ENCODE measurements at regions not wholly inside any gene's neighbourhood (a gene's known extent, or its start where the extent isn't known, plus 50 kb on each side); places are given as distances from the start of the nearest gene placed in this dataset.
A peak's percentile ranks its signal among the peaks of the same experiment; 100 is the strongest.
"Not testable (repeated sequence)": the region's sequence is repeated elsewhere in the genome, so short reads cannot be mapped to it uniquely, and the experiment has no call there.

DNA sequence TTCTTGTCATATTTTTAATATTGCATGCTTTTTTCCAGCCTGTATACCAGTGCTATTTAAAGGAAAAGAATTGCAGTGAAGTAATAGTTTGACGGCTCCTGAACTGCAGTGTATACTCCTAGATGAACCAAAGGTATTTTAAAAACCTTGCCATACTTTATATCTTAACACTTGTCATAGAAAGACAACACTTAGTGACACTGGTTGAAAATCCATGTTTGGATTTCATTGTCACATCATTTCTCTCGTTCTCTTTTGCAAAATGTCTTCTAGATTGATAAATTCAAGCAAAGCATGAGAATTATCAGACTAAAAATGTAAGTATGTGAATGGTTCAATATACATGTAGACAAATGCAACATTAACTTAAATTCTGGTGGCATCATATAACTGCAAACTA lies 1293.9 kb downstream of the PCDH9 start:
- Histone ChIP-seq H3K9me3 (no peaks in the 10 kb centered on the region), H3K36me3 (ENCODE audit: low read depth) (no peaks in the 10 kb centered on the region), H3K4me1 (ENCODE audit: low read depth) (no peaks in the 10 kb centered on the region), H3K4me3 (no peak overlapping the region)
- no peak for DNase-seq
- no peak for ATAC-seq
- no peak for TF ChIP-seq CTCF (IDR thresholded peaks at IDR 0.05)
- intact Hi-C loops (cut with DNase I, micrococcal nuclease), result no loop called here

DNA sequence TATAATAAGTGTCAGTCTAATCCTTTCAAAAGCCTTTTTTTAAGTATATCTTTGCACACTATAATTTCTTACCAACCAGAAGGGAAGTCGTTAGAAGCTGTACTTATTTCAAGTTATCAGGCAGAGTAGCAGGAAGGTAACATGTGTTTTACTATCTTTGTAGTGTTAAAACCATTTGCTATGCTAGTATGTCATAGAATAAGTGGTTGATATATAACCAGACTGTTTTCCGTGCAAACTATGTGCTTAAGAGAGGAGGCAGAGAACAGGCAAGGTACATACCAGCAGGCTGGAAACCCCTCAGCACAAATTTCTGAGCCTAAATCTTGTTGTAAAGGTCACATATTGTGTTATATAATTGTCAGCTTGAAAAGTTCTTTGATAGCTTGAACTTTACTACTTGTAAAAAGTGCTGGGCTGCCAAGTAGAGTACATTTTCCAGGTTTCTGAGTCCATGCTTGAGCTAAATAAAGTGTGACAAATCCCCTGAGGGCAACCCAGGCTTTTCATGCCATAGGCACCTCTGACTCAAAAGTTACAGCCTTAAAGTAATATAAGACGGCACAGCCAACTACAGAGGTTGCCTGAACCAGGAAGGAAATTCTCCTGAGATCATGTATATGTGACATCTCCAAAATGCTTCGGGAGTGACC lies 1297.4 kb downstream of the PCDH9 start:
- DNase-seq (no peak), ATAC-seq (no peak)
- H3K4me1 ChIP-seq (ENCODE audit: low read depth), result no peaks in the 10 kb centered on the region
- intact Hi-C loops (cut with DNase I, micrococcal nuclease), result no loop called here
- no peak overlapping the region for H3K4me3 ChIP-seq
- H3K9me3 ChIP-seq, result no peaks in the 10 kb centered on the region
- no peak for TF ChIP-seq CTCF (IDR thresholded peaks at IDR 0.05)
- H3K36me3 ChIP-seq (ENCODE audit: low read depth), result no peaks in the 10 kb centered on the region

DNA sequence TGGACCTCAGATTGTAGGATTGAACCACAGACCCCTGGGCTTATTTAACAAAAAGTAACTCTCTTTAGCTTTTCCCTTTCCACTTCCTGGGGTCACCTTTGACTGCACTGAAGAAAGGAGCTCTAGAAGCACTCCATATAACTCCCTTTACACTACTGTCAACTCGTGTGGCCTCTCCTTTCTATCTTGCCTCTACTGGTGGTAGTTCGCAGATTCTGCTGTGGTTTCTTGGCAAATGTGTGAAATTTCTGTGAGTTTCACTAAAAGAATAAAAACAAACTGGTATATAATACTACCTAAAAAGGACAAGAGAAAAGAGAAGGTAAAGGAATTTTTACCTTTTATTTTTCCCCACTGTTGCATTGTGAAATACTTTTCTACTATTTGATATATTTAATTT lies 1298.1 kb downstream of the PCDH9 start:
- TF ChIP-seq CTCF (IDR thresholded peaks at IDR 0.05), result no peak
- DNase-seq, result no peak
- intact Hi-C loops (cut with DNase I, micrococcal nuclease), result no loop called here
- no peak for ATAC-seq
- no peaks in the 10 kb centered on the region for H3K36me3 ChIP-seq (ENCODE audit: low read depth)
- no peak overlapping the region for H3K4me3 ChIP-seq
- no peaks in the 10 kb centered on the region for H3K4me1 ChIP-seq (ENCODE audit: low read depth)
- no peaks in the 10 kb centered on the region for H3K9me3 ChIP-seq

- DNase-seq (no peak), ATAC-seq (no peak)
- no peaks in the 10 kb centered on the region for H3K36me3 ChIP-seq (ENCODE audit: low read depth)
- H3K4me1 ChIP-seq (ENCODE audit: low read depth), result no peaks in the 10 kb centered on the region
- H3K9me3 ChIP-seq, result no peaks in the 10 kb centered on the region
- H3K4me3 ChIP-seq, result no peak overlapping the region
- TF ChIP-seq CTCF (IDR thresholded peaks at IDR 0.05), result no peak
- intact Hi-C loops (cut with DNase I, micrococcal nuclease), result no loop called here
Measured at GRCh38 chr13:65929436-65929835, 1300.7 kb downstream of the PCDH9 start.

- intact Hi-C loops (cut with DNase I, micrococcal nuclease), result no loop called here
- DNase-seq, result peak in 2 of 3 donors; percentile 36 to 41
- H3K4me3 ChIP-seq, result no peak overlapping the region
- no peaks in the 10 kb centered on the region for H3K9me3 ChIP-seq
- ATAC-seq, result peak; percentile 40
- no peak for TF ChIP-seq CTCF (IDR thresholded peaks at IDR 0.05)
- no peaks in the 10 kb centered on the region for H3K4me1 ChIP-seq (ENCODE audit: low read depth)
- no peaks in the 10 kb centered on the region for H3K36me3 ChIP-seq (ENCODE audit: low read depth)
Measured at GRCh38 chr13:65926750-65927171, 1303.4 kb downstream of the PCDH9 start.

DNA sequence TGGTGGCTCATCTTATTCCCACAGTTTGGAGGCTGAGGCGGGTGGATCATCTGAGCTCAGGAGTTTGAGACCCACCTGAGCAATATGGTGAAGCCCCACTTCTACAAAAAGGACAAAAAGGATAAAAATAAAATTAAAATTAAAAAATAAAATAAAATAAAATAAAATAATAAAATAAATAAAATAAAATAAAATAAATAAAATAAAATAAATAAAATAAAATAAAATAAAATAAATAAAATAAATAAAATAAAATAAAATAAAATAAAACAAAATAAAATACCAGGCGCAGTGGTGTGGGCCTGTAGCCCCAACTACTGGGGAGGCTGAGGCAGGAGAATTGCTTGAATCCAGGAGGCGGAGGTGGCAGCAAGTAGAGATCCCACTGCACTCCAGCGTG lies 1307.3 kb downstream of the PCDH9 start:
- H3K36me3 ChIP-seq (ENCODE audit: low read depth); DNase-seq; intact Hi-C loops (cut with DNase I, micrococcal nuclease); H3K4me1 ChIP-seq (ENCODE audit: low read depth); H3K4me3 ChIP-seq; ATAC-seq; H3K9me3 ChIP-seq: not testable (repeated sequence)

Data from mucosa of descending colon (tissue), 3 donors.